Natural killer cell (primary cell): ENCODE measurements at regions not wholly inside any gene's neighbourhood (a gene's known extent, or its start where the extent isn't known, plus 50 kb on each side); places are given as distances from the start of the nearest gene placed in this dataset.

Experiments used
- ATAC-seq, 3 donors: fragments of 150-1000 bp in 2 of 3; fragments of 200-7000 bp in 1 of 3; cut with Tn5 transposase; 1 replicate in 1 of 3; 2 replicates in 2 of 3; pipeline ENCODE4 v1.10.0; 2021; ENCODE audit warnings: mild to moderate bottlenecking in 2 of 3, moderate library complexity in 2 of 3
- DNase-seq, 2 donors: peaks; one replicate each; pipeline versions ENCODE4 v3.0.0 to v3.0.0-alpha.2; 2013 to 2021; ENCODE audit warnings: mixed read lengths in 1 of 2
- H3K27ac ChIP-seq: one replicate; pipeline ENCODE4 v1.5.1; 2013; ENCODE audit warnings: mild to moderate bottlenecking, low read length
- H3K27me3 ChIP-seq: one replicate; pipeline ENCODE4 v1.6.1; 2013; ENCODE audit warnings: low read length; ENCODE audit not compliant: control insufficient read depth, insufficient read depth
- H3K36me3 ChIP-seq: one replicate; pipeline ENCODE4 v1.6.1; 2013; ENCODE audit warnings: low read length; ENCODE audit not compliant: control insufficient read depth, insufficient read depth
- H3K4me1 ChIP-seq: one replicate; pipeline ENCODE4 v1.6.1; 2013; ENCODE audit warnings: low read length; ENCODE audit not compliant: control insufficient read depth, insufficient read depth
- H3K4me3 ChIP-seq: one replicate; pipeline ENCODE4 v1.5.1; 2013; ENCODE audit warnings: low read length
- H3K9me3 ChIP-seq: one replicate; pipeline ENCODE4 v1.6.1; 2013; ENCODE audit warnings: low read length; ENCODE audit not compliant: control insufficient read depth, insufficient read depth
- H3K27ac Mint-ChIP-seq, 2 donors: one replicate each; pipeline ENCODE4 v1.8.0; 2022; ENCODE audit warnings: mild to moderate bottlenecking in 2 of 2, mixed read lengths in 2 of 2, moderate library complexity in 1 of 2
- H3K27me3 Mint-ChIP-seq, 2 donors: one replicate each; pipeline ENCODE4 v1.8.0; 2022; ENCODE audit warnings: low read depth in 2 of 2, mixed read lengths in 2 of 2
- H3K36me3 Mint-ChIP-seq: one replicate; pipeline ENCODE4 v1.8.0; 2022; ENCODE audit warnings: mixed read lengths
- H3K4me1 Mint-ChIP-seq, 2 donors: one replicate each; pipeline ENCODE4 v1.8.0; 2022; ENCODE audit warnings: mixed read lengths in 2 of 2
- H3K4me3 Mint-ChIP-seq: one replicate; pipeline ENCODE4 v1.8.0; 2022; ENCODE audit warnings: mild to moderate bottlenecking, moderate library complexity, mixed read lengths
- H3K9me3 Mint-ChIP-seq, 2 donors: one replicate each; pipeline ENCODE4 v1.8.0; 2022; ENCODE audit warnings: mixed read lengths in 2 of 2
- CTCF ChIP-seq: fragments of 200-600 bp; IDR thresholded peaks from one replicate; pipeline ENCODE4 v1.8.0; 2022; ENCODE audit warnings: antibody characterized with exemption
- WGBS: methylation state at CpG from one replicate; pipeline ENCODE4 v1.1.7; 2013; ENCODE audit warnings: missing lambda C conversion rate; ENCODE audit not compliant: insufficient coverage; 5-methylcytosine and 5-hydroxymethylcytosine counted together
- intact Hi-C: fragments of 100-400 bp; cut with micrococcal nuclease; formaldehyde crosslinking; loops from one replicate; pipeline ENCODE4 v1.14.2; 2022

GRCh38 chr2:222000326-222000725 is 298.5 kb downstream of the PAX3 start:
- Histone ChIP-seq H3K9me3 (no peaks in the 10 kb centered on the region), H3K27me3 (no peaks in the 10 kb centered on the region), H3K4me1 (no peaks in the 10 kb centered on the region), H3K36me3 (no peaks in the 10 kb centered on the region), H3K27ac (no peak overlapping the region), H3K4me3 (no peak overlapping the region)
- Mint-ChIP-seq H3K27ac (no peak overlapping the region), H3K27me3 (no peaks in the 10 kb centered on the region), H3K9me3 (peaks cover 5 to 6% of the 10 kb centered on the region in 2 donors), H3K4me3 (no peak overlapping the region), H3K4me1 (no peaks in the 10 kb centered on the region), H3K36me3 (no peaks in the 10 kb centered on the region)
- 92% methylated on average over 2 of the region's 3 CpGs for WGBS
- ATAC-seq (no peak), DNase-seq (no peak)
- intact Hi-C loops = no loop called here
- TF ChIP-seq CTCF = no peak

DNA sequence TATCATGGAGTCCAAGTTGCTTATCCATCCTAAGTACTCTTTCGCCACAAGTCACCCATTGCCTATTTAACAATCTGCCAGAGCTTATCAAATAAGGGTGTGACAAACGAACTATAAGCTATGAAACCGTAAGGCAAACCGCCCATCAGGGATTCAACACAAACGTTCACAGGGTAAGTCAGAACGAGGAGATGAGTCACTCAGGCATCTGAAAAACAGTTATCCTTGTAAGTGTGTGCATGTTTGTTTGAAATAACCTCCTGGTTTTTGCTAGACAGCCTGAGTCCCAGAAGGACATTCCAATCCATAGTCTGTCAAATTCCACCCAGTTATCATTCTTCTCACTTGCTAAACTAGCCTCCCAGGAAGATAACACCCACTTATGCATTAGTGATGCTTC is 299.1 kb downstream of the PAX3 start:
- no peak for TF ChIP-seq CTCF
- H3K27ac ChIP-seq = no peak overlapping the region
- no peaks in the 10 kb centered on the region for H3K27me3 Mint-ChIP-seq
- H3K4me3 ChIP-seq = no peak overlapping the region
- DNase-seq (no peak), ATAC-seq (no peak)
- no peaks in the 10 kb centered on the region for H3K4me1 Mint-ChIP-seq
- H3K4me1 ChIP-seq = no peaks in the 10 kb centered on the region
- H3K36me3 ChIP-seq = no peaks in the 10 kb centered on the region
- H3K27me3 ChIP-seq = no peaks in the 10 kb centered on the region
- H3K9me3 ChIP-seq = no peaks in the 10 kb centered on the region
- H3K27ac Mint-ChIP-seq = no peak overlapping the region
- no peaks in the 10 kb centered on the region for H3K36me3 Mint-ChIP-seq
- peaks cover 6% of the 10 kb centered on the region in 2 donors for H3K9me3 Mint-ChIP-seq
- 85% methylated on average over 6 of the region's 6 CpGs for WGBS
- intact Hi-C loops = no loop called here
- H3K4me3 Mint-ChIP-seq = no peak overlapping the region

DNA sequence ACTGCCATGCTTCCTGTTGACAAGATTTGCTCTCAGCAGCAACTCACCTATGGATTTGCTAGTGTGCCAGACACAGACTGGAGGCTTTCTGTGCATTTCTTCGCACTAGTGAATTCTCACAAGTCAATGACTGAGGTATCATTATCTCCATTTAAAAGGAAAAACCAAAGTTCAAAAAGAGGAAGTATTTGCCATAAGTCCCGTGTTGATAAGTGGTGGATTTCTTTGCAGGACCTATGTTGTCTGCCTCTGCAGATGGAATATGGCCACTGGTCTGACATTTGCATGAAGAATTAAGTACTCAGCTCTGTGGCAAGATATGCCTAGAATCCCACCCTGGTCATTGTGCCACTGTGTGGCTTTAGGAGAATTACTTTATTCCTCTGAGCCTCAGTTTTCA is 299.6 kb downstream of the PAX3 start:
- no peak for DNase-seq
- Histone ChIP-seq H3K4me1 (no peaks in the 10 kb centered on the region), H3K27ac (no peak overlapping the region), H3K27me3 (no peaks in the 10 kb centered on the region), H3K36me3 (no peaks in the 10 kb centered on the region), H3K4me3 (no peak overlapping the region), H3K9me3 (no peaks in the 10 kb centered on the region)
- H3K4me1 Mint-ChIP-seq = no peaks in the 10 kb centered on the region
- H3K36me3 Mint-ChIP-seq = no peaks in the 10 kb centered on the region
- no peak for ATAC-seq
- H3K9me3 Mint-ChIP-seq = peaks cover 6% of the 10 kb centered on the region in 2 donors
- 4% methylated on average over 2 of the region's 2 CpGs for WGBS
- intact Hi-C loops = no loop called here
- H3K27ac Mint-ChIP-seq = no peak overlapping the region
- no peaks in the 10 kb centered on the region for H3K27me3 Mint-ChIP-seq
- H3K4me3 Mint-ChIP-seq = no peak overlapping the region
- TF ChIP-seq CTCF = no peak

DNA sequence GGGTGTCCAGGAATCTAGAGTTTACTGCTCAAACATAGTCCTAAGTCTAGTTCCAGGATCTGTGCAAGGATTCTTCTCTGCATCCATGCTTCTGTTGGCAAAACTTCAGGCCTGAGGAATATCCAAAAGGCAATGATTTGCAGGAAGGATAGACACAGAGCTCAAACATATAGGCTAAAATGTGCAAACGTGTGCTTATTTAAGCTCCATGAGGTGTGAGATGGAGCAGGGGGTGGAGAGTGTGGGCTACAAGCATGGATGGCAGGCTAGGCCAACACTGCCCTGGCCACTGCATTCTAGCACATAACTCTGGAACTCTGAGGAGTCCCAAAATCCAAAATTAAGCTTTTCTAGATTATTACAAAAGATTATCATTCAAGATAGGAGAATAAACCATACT is 301.1 kb downstream of the PAX3 start:
- H3K9me3 Mint-ChIP-seq = peaks cover 8 to 9% of the 10 kb centered on the region in 2 donors
- Histone ChIP-seq H3K36me3 (no peaks in the 10 kb centered on the region), H3K9me3 (no peaks in the 10 kb centered on the region), H3K27ac (no peak overlapping the region), H3K4me1 (no peaks in the 10 kb centered on the region), H3K27me3 (no peaks in the 10 kb centered on the region), H3K4me3 (no peak overlapping the region)
- WGBS = 72% methylated on average over 1 of the region's 1 CpG
- H3K4me3 Mint-ChIP-seq = no peak overlapping the region
- no peaks in the 10 kb centered on the region for H3K36me3 Mint-ChIP-seq
- H3K27me3 Mint-ChIP-seq = no peaks in the 10 kb centered on the region
- DNase-seq (no peak), ATAC-seq (no peak)
- H3K4me1 Mint-ChIP-seq = no peaks in the 10 kb centered on the region
- intact Hi-C loops = no loop called here
- no peak for TF ChIP-seq CTCF
- no peak overlapping the region for H3K27ac Mint-ChIP-seq
